ENCODE measurements at regions not wholly inside any gene's neighbourhood (a gene's known extent, or its start where the extent isn't known, plus 50 kb on each side); places are given as distances from the start of the nearest gene placed in this dataset.

DNA sequence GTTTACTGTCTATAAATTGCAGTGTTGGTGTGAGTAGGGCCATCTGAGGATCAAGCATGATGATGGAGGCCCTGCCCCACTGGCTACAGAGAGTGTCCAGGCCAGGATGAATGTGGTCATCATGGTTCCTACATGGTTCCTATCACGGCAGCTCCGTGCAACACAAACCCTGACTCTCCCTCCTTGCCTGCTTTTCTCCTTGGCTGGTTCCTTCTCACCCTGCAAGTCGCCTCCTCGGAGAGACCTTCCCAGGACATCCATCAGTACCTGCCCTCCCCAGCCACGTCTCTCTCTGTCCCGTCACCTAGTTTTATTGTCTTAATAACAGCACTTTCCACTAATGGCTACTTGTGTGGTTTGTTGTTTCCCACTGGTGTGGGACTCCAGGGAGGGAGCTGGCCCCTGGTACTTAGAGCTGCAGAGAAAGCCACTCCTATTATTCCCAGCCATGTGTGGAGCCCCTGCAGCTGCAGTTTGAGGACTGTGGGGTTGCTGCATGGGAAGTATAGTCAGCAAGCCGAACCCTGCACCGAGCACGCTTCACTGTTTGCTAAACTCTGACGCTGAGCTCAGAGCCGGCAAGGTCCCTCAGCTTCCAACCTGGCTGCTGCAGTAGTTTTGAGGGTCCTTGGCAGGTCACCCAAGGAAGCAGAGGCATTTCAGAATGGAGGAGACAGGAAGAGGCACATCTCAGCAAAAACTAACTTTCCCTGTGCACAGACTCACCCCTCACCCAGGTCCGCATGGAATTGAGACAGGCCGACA, 146.4 kb upstream of the VSTM2B start:
- no peaks in the 10 kb centered on the region for H3K36me3 ChIP-seq
- WGBS, 2 donors (ENCODE audit: low coverage in 1 of 2): 40 to 60% methylated on average over 2 to 13 of the region's 13 CpGs
- TF ChIP-seq, protein P1, sequence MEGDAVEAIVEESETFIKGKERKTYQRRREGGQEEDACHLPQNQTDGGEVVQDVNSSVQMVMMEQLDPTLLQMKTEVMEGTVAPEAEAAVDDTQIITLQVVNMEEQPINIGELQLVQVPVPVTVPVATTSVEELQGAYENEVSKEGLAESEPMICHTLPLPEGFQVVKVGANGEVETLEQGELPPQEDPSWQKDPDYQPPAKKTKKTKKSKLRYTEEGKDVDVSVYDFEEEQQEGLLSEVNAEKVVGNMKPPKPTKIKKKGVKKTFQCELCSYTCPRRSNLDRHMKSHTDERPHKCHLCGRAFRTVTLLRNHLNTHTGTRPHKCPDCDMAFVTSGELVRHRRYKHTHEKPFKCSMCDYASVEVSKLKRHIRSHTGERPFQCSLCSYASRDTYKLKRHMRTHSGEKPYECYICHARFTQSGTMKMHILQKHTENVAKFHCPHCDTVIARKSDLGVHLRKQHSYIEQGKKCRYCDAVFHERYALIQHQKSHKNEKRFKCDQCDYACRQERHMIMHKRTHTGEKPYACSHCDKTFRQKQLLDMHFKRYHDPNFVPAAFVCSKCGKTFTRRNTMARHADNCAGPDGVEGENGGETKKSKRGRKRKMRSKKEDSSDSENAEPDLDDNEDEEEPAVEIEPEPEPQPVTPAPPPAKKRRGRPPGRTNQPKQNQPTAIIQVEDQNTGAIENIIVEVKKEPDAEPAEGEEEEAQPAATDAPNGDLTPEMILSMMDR (IDR thresholded peaks at IDR 0.05): no peak
- TF ChIP-seq POLR2A (IDR thresholded peaks at IDR 0.05) (no peak), EP300 (IDR thresholded peaks at IDR 0.05; ENCODE audit: low read depth) (no peak), POLR2AphosphoS5 (IDR thresholded peaks at IDR 0.05) (no peak)
- H3K27ac ChIP-seq: no peak overlapping the region
- no peak for DNase-seq
- in situ Hi-C loops (cut with MboI; ENCODE audit: low pct_ligation_motif_present in 1 of 4, low pct_unique_long_range_greater_than_20kb in 1 of 4, low sequenced_read_pairs in 3 of 4) (no loop called here), intact Hi-C loops (cut with DNase I; ENCODE audit: low total_unique reads) (no loop called here)
- no peaks in the 10 kb centered on the region for H3K9me3 ChIP-seq
- no peak overlapping the region for H3K4me3 ChIP-seq
- H3K4me1 ChIP-seq: no peaks in the 10 kb centered on the region
- H3K27me3 ChIP-seq: no peaks in the 10 kb centered on the region

DNA sequence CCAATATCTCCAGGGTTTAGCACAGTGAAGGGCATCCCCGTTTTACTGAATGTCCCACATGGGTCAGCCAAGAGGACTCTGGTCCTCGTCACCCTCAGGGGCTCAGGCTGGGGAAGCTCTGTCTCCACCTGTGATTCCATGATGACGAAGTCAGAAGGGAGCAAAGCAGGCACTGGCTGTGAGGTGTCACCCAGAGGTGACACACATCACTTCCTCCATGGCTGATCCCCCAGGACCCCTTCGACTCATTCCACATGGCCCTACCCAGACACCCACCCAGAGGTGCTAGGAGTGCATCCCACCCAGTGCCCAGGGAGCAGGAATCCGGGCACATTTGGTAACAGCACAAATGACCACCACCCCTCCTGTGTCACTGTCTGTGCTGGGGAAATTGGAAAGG, 145.2 kb upstream of the VSTM2B start:
- H3K9me3 ChIP-seq: no peaks in the 10 kb centered on the region
- TF ChIP-seq EP300 (IDR thresholded peaks at IDR 0.05; ENCODE audit: low read depth): no peak
- TF ChIP-seq, protein P1 (IDR thresholded peaks at IDR 0.05): no peak
- no peak for TF ChIP-seq POLR2AphosphoS5 (IDR thresholded peaks at IDR 0.05)
- TF ChIP-seq POLR2A (IDR thresholded peaks at IDR 0.05): no peak
- DNase-seq: no peak
- H3K4me1 ChIP-seq: no peaks in the 10 kb centered on the region
- intact Hi-C loops (cut with DNase I; ENCODE audit: low total_unique reads) (no loop called here), in situ Hi-C loops (cut with MboI; ENCODE audit: low pct_ligation_motif_present in 1 of 4, low pct_unique_long_range_greater_than_20kb in 1 of 4, low sequenced_read_pairs in 3 of 4) (no loop called here)
- no peaks in the 10 kb centered on the region for H3K27me3 ChIP-seq
- H3K36me3 ChIP-seq: no peaks in the 10 kb centered on the region
- WGBS, 2 donors (ENCODE audit: low coverage in 1 of 2): 71% methylated on average over 5 of the region's 5 CpGs; no CpG with 5 or more reads in 1 of the 2 donors
- H3K4me3 ChIP-seq: no peak overlapping the region
- no peak overlapping the region for H3K27ac ChIP-seq

DNA sequence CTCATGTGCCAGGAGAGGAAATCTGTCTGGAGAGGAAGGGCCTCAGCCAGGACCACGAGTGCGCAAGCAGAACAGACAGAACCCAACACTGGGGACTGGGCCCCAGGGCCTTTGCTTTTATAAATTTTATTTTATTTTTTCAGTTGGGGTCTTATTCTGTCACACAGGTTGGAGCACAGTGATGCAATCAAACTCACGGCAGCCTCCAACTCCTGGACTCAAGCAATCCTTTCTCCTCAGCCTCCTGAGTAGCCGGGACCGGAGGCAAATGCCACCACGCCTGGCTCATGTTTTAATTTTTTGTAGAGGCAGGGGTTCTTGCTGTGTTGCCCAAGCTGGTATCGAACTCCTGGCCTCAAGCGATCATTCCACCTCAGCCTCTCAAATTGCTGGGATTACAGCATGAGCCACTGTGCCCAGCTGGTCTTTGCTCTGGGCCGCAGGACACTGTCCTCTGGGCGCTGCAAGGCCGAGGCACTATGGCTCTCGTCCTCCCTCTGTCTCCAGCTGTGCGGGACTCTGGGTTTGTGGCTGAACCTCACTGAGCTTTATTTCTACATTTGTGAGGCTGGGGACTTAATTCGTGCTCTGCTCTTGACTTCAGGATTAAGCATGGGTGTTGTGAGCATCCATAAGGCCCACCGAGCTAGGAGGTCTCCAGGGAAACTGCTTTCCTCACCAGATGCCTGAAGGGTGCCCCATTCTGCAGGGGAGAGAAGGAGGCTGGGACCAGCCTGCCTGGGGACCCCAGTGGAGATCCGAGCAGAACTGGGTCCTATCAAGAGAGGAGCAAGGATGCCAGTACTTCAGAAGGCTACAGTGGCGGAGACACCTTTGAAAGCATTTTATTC, 144.2 kb upstream of the VSTM2B start:
- Histone ChIP-seq H3K4me3 (no peak overlapping the region), H3K27ac (no peak overlapping the region), H3K9me3 (no peaks in the 10 kb centered on the region), H3K27me3 (no peaks in the 10 kb centered on the region), H3K4me1 (no peaks in the 10 kb centered on the region), H3K36me3 (no peaks in the 10 kb centered on the region)
- in situ Hi-C loops (cut with MboI; ENCODE audit: low pct_ligation_motif_present in 1 of 4, low pct_unique_long_range_greater_than_20kb in 1 of 4, low sequenced_read_pairs in 3 of 4) (no loop called here), intact Hi-C loops (cut with DNase I; ENCODE audit: low total_unique reads) (no loop called here)
- TF ChIP-seq POLR2AphosphoS5 (IDR thresholded peaks at IDR 0.05): no peak
- no peak for TF ChIP-seq POLR2A (IDR thresholded peaks at IDR 0.05)
- TF ChIP-seq EP300 (IDR thresholded peaks at IDR 0.05; ENCODE audit: low read depth): no peak
- WGBS, 2 donors (ENCODE audit: low coverage in 1 of 2): 88 to 100% methylated on average over 1 to 17 of the region's 17 CpGs
- DNase-seq: no peak

DNA sequence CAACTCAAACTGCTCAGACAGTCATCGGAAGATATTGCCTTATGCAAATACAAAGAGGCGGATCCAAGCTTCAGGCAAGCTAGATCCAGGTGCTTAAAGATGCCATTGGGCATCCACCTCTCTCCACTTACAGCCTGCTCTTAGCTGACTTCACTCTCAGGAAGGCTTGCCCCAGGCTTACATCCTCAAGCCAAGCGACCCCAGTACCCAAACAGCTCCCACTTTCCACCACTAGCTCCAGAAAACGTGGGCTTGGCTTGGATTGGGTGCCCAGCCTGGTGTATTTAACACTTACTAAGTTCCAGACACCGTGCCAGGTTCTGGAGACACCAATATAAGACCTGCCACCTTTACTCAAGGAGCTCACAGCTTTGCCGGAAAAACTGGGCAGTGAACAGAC, 142.1 kb upstream of the VSTM2B start:
- in situ Hi-C loops (cut with MboI; ENCODE audit: low pct_ligation_motif_present in 1 of 4, low pct_unique_long_range_greater_than_20kb in 1 of 4, low sequenced_read_pairs in 3 of 4) (no loop called here), intact Hi-C loops (cut with DNase I; ENCODE audit: low total_unique reads) (no loop called here)

DNA sequence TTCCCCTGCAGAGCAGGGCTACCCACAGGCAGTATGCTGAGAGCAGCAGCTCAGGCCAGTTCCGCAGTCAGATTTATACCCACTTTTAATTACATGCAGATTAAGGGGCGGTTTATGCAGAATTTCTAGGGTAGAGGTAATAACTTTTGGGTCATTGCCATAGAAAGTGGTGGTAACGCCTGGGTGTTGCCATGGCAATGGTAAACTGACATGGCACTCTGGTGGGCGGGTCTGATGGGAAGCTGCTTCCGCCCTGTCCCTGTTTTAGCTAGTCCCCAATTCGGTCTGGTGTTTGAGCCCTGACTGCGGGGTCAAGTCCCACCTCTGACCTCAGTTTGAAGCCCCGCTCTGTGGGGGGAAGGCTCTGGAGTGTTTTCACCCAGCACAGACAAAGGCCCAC, 141.1 kb upstream of the VSTM2B start:
- Histone ChIP-seq H3K27me3 (no peaks in the 10 kb centered on the region), H3K9me3 (no peaks in the 10 kb centered on the region), H3K4me3 (no peak overlapping the region), H3K27ac (no peak overlapping the region), H3K4me1 (no peaks in the 10 kb centered on the region), H3K36me3 (no peaks in the 10 kb centered on the region)
- TF ChIP-seq EP300 (IDR thresholded peaks at IDR 0.05; ENCODE audit: low read depth) (no peak), POLR2AphosphoS5 (IDR thresholded peaks at IDR 0.05) (no peak), POLR2A (IDR thresholded peaks at IDR 0.05) (no peak)
- TF ChIP-seq, protein P1 (IDR thresholded peaks at IDR 0.05): no peak
- 60 to 75% methylated on average over 1 to 8 of the region's 8 CpGs for WGBS, 2 donors (ENCODE audit: low coverage in 1 of 2)
- in situ Hi-C loops (cut with MboI; ENCODE audit: low pct_ligation_motif_present in 1 of 4, low pct_unique_long_range_greater_than_20kb in 1 of 4, low sequenced_read_pairs in 3 of 4) (no loop called here), intact Hi-C loops (cut with DNase I; ENCODE audit: low total_unique reads) (no loop called here)
- DNase-seq: no peak

More for the DNA sequence above, 142.1 kb upstream of the VSTM2B start:
- no peaks in the 10 kb centered on the region for H3K9me3 ChIP-seq
- no peaks in the 10 kb centered on the region for H3K27me3 ChIP-seq
- no peak overlapping the region for H3K27ac ChIP-seq
- H3K4me3 ChIP-seq: no peak overlapping the region
- DNase-seq: no peak
- TF ChIP-seq POLR2AphosphoS5 (IDR thresholded peaks at IDR 0.05) (no peak), EP300 (IDR thresholded peaks at IDR 0.05; ENCODE audit: low read depth) (no peak), POLR2A (IDR thresholded peaks at IDR 0.05) (no peak)
- no peaks in the 10 kb centered on the region for H3K4me1 ChIP-seq
- H3K36me3 ChIP-seq: no peaks in the 10 kb centered on the region
- WGBS, 2 donors (ENCODE audit: low coverage in 1 of 2): 60 to 68% methylated on average over 2 to 6 of the region's 6 CpGs
